Kidney tubule cell (primary cell): ENCODE measurements at regions not wholly inside any gene's neighbourhood (a gene's known extent, or its start where the extent isn't known, plus 50 kb on each side); places are given as distances from the start of the nearest gene placed in this dataset.

Source experiments
- DNase-seq: peaks from one replicate; pipeline ENCODE4 v3.0.0-alpha.2; 2018; ENCODE audit warnings: low spot score

- DNase-seq: no peak
Measured at GRCh38 chr20:57914205-57914604, 204.4 kb upstream of the PMEPA1 start.

- no peak for DNase-seq
Measured at GRCh38 chr20:57913156-57913930, 203.5 kb upstream of the PMEPA1 start.

GRCh38 chr20:57912227-57912582, 202.4 kb upstream of the PMEPA1 start:
- no peak for DNase-seq

GRCh38 chr20:57911512-57912226, 201.9 kb upstream of the PMEPA1 start:
- no peak for DNase-seq

GRCh38 chr20:57910716-57911115, 200.9 kb upstream of the PMEPA1 start:
- DNase-seq: no peak

GRCh38 chr20:57909763-57910331, 200.0 kb upstream of the PMEPA1 start:
- DNase-seq: no peak

GRCh38 chr20:57908704-57909630, 199.2 kb upstream of the PMEPA1 start:
- DNase-seq: no peak

- DNase-seq: no peak
Measured at GRCh38 chr20:57908226-57908625, 198.4 kb upstream of the PMEPA1 start.

- DNase-seq: no peak
Measured at GRCh38 chr20:57907131-57908000, 197.6 kb upstream of the PMEPA1 start.

- DNase-seq: peak; percentile 41
Measured at GRCh38 chr20:57905448-57905847, 195.6 kb upstream of the PMEPA1 start.

GRCh38 chr20:57904314-57905105, 194.7 kb upstream of the PMEPA1 start:
- DNase-seq: peak; percentile 45

GRCh38 chr20:57902473-57902872, 192.7 kb upstream of the PMEPA1 start:
- DNase-seq: peak; percentile 82

- no peak for DNase-seq
Measured at GRCh38 chr20:57901526-57901925, 191.7 kb upstream of the PMEPA1 start.

GRCh38 chr20:57900226-57900905, 190.6 kb upstream of the PMEPA1 start:
- peak; percentile 13 for DNase-seq

GRCh38 chr20:57899554-57899953, 189.7 kb upstream of the PMEPA1 start:
- DNase-seq: no peak

- DNase-seq: peak; percentile 54
Measured at GRCh38 chr20:57898332-57898731, 188.5 kb upstream of the PMEPA1 start.

GRCh38 chr20:57897891-57898290, 188.1 kb upstream of the PMEPA1 start:
- DNase-seq: no peak

- DNase-seq: no peak
Measured at GRCh38 chr20:57897156-57897874, 187.5 kb upstream of the PMEPA1 start.

- DNase-seq: no peak
Measured at GRCh38 chr20:57896563-57896962, 186.7 kb upstream of the PMEPA1 start.
